ENCODE measurements at regions not wholly inside any gene's neighbourhood (a gene's known extent, or its start where the extent isn't known, plus 50 kb on each side); places are given as distances from the start of the nearest gene placed in this dataset.

DNA sequence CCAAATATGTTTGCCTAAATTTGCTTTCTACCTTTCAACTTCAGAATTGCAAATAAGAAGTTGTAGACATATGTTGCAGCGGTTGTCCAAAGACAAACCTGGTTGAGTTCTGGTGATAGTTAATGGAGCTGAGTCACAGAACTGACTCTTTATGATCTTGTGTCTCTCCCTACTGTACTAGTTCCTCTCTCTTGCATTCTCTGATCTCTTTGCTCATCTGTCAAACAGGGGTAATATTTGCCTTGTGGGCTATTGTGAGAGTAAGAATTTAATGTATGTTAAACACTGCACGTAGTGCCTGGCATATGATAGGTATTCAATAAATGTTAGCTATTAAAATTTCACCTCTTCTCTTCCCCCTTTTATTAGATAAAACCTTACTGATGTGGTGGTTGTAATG lies 283.5 kb upstream of the RGS6 start:
- no peak for ATAC-seq (ENCODE audit: poor library complexity)
- intact Hi-C loops (cut with DNase I, micrococcal nuclease): no loop called here
- H3K4me1 ChIP-seq (ENCODE audit: insufficient read depth, low read length): no peaks in the 10 kb centered on the region
- POLR2A ChIA-PET: no interaction called here
- Mint-ChIP-seq H3K4me3 (no peak overlapping the region), H3K27ac (no peak overlapping the region), H3K27me3 (no peaks in the 10 kb centered on the region), H3K9me3 (peaks cover 12% of the 10 kb centered on the region), H3K36me3 (ENCODE audit: low read depth) (peaks cover 89% of the 10 kb centered on the region), H3K4me1 (ENCODE audit: low read depth) (no peaks in the 10 kb centered on the region)
- H3K4me3 ChIP-seq (ENCODE audit: low read length): no peak overlapping the region
- TF ChIP-seq, protein P1, sequence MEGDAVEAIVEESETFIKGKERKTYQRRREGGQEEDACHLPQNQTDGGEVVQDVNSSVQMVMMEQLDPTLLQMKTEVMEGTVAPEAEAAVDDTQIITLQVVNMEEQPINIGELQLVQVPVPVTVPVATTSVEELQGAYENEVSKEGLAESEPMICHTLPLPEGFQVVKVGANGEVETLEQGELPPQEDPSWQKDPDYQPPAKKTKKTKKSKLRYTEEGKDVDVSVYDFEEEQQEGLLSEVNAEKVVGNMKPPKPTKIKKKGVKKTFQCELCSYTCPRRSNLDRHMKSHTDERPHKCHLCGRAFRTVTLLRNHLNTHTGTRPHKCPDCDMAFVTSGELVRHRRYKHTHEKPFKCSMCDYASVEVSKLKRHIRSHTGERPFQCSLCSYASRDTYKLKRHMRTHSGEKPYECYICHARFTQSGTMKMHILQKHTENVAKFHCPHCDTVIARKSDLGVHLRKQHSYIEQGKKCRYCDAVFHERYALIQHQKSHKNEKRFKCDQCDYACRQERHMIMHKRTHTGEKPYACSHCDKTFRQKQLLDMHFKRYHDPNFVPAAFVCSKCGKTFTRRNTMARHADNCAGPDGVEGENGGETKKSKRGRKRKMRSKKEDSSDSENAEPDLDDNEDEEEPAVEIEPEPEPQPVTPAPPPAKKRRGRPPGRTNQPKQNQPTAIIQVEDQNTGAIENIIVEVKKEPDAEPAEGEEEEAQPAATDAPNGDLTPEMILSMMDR (IDR thresholded peaks at IDR 0.05): no peak
- CTCF ChIA-PET: no interaction called here
- no peak for DNase-seq
- peaks cover 21% of the 10 kb centered on the region for H3K36me3 ChIP-seq (ENCODE audit: insufficient read depth, low read length)
- no peak overlapping the region for H3K27ac ChIP-seq (ENCODE audit: low read depth in 1 of 2, low read length in 2 of 2)
- H3K9me3 ChIP-seq (ENCODE audit: control insufficient read depth in 1 of 2, insufficient read depth in 1 of 2, low read length in 2 of 2): peaks cover 0 to 17% of the 10 kb centered on the region in 2 experiments
- no peaks in the 10 kb centered on the region for H3K27me3 ChIP-seq (ENCODE audit: control insufficient read depth in 1 of 2, insufficient read depth in 2 of 2, low read length in 2 of 2)

DNA sequence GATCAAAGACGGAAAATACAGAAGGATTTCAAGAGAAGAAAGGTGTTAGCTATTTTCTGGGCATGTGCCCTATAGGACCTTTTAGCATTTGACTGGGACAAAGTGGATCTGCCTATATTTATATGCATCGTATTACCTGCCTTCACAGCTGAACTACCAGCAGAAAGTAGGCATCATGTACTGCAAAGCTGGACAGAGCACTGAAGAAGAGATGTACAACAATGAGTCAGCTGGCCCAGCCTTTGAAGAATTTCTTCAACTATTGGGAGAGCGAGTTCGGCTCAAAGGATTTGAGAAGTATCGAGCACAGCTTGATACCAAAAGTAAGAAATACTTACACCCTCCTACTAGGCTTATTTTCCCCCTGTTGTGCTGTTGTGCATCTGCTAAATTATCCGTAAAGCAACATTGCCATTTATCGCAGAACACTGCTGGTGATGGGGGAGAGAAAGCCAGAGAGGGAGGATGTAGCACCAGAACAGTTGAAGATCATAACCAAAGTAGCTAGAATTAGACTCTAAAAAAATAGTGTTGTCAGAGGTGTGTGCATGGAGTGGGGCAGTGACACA lies 282.0 kb upstream of the RGS6 start:
- Histone ChIP-seq H3K27me3 (ENCODE audit: control insufficient read depth in 1 of 2, insufficient read depth in 2 of 2, low read length in 2 of 2) (no peaks in the 10 kb centered on the region), H3K4me1 (ENCODE audit: insufficient read depth, low read length) (no peaks in the 10 kb centered on the region), H3K27ac (ENCODE audit: low read depth in 1 of 2, low read length in 2 of 2) (no peak overlapping the region), H3K9me3 (ENCODE audit: control insufficient read depth in 1 of 2, insufficient read depth in 1 of 2, low read length in 2 of 2) (peaks cover 0 to 17% of the 10 kb centered on the region in 2 experiments), H3K4me3 (ENCODE audit: low read length) (no peak overlapping the region), H3K36me3 (ENCODE audit: insufficient read depth, low read length) (peaks cover 21% of the 10 kb centered on the region)
- TF ChIP-seq, protein P1 (IDR thresholded peaks at IDR 0.05): no peak
- Mint-ChIP-seq H3K4me3 (no peak overlapping the region), H3K4me1 (ENCODE audit: low read depth) (no peaks in the 10 kb centered on the region), H3K27ac (no peak overlapping the region), H3K27me3 (no peaks in the 10 kb centered on the region), H3K9me3 (peaks cover 13% of the 10 kb centered on the region), H3K36me3 (ENCODE audit: low read depth) (peaks cover 91% of the 10 kb centered on the region)
- ChIA-PET CTCF (interaction anchor here (0.6 kb wide), 1 partner anchor 601 kb away, joined by 3 read pairs; no protein-coding TSS in a partner anchor), POLR2A (no interaction called here)
- intact Hi-C loops (cut with DNase I, micrococcal nuclease): no loop called here
- ATAC-seq (ENCODE audit: poor library complexity) (no peak), DNase-seq (no peak)

DNA sequence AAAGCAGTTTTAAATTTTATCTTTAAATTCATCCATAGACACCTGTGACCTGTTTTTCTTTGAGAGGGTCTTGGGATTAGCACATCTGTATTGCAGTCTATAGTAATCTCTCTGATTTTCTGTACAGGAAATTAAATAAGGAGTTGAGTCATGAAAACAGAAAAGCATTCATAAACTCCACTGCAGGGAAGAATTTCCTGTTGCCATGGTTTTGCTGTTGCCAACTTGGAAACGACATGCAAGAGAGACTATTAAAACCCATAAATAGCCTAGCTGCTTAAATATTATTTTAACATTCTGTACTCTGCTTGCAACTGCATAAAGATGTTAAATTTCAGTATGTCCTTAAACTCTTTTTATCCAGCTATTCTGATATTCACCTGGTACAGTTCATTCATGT lies 281.0 kb upstream of the RGS6 start:
- Mint-ChIP-seq H3K36me3 (ENCODE audit: low read depth) (peaks cover 94% of the 10 kb centered on the region), H3K27ac (no peak overlapping the region), H3K4me1 (ENCODE audit: low read depth) (no peaks in the 10 kb centered on the region), H3K9me3 (peaks cover 13% of the 10 kb centered on the region), H3K27me3 (no peaks in the 10 kb centered on the region), H3K4me3 (no peak overlapping the region)
- TF ChIP-seq, protein P1 (IDR thresholded peaks at IDR 0.05): no peak
- Histone ChIP-seq H3K4me3 (ENCODE audit: low read length) (no peak overlapping the region), H3K4me1 (ENCODE audit: insufficient read depth, low read length) (no peaks in the 10 kb centered on the region), H3K27ac (ENCODE audit: low read depth in 1 of 2, low read length in 2 of 2) (no peak overlapping the region), H3K36me3 (ENCODE audit: insufficient read depth, low read length) (peaks cover 21% of the 10 kb centered on the region), H3K27me3 (ENCODE audit: control insufficient read depth in 1 of 2, insufficient read depth in 2 of 2, low read length in 2 of 2) (no peaks in the 10 kb centered on the region), H3K9me3 (ENCODE audit: control insufficient read depth in 1 of 2, insufficient read depth in 1 of 2, low read length in 2 of 2) (peaks cover 0 to 17% of the 10 kb centered on the region in 2 experiments)
- ChIA-PET POLR2A (no interaction called here), CTCF (interaction anchor here (0.6 kb wide), 1 partner anchor 602 kb away, joined by 3 read pairs; no protein-coding TSS in a partner anchor)
- no peak for DNase-seq
- intact Hi-C loops (cut with DNase I, micrococcal nuclease): no loop called here
- no peak for ATAC-seq (ENCODE audit: poor library complexity)
